Left lung (tissue), 4 donors: ENCODE measurements at regions not wholly inside any gene's neighbourhood (a gene's known extent, or its start where the extent isn't known, plus 50 kb on each side); places are given as distances from the start of the nearest gene placed in this dataset.

Source experiments
- ATAC-seq: fragments of 200-7000 bp; cut with Tn5 transposase; one replicate; pipeline ENCODE4 v1.9.1; 2020; ENCODE audit warnings: moderate library complexity
- DNase-seq, 4 donors: peaks; one replicate each; pipeline ENCODE4 v3.0.0-alpha.2; 2013 to 2020
- H3K27ac ChIP-seq, 2 donors: fragments of 200-600 bp; sonication (generic) in 1 of 2; one replicate each; pipeline versions ENCODE4 v1.5.0 to v1.8.0; 2020 to 2021
- H3K27me3 ChIP-seq, 2 donors: fragments of 200-600 bp; sonication (generic) in 1 of 2; one replicate each; pipeline versions ENCODE4 v1.5.0 to v1.8.0; 2020 to 2021
- H3K36me3 ChIP-seq, 2 donors: fragments of 200-600 bp; sonication (generic) in 1 of 2; one replicate each; pipeline versions ENCODE4 v1.5.0 to v1.8.0; 2020 to 2021
- H3K4me1 ChIP-seq, 2 donors: fragments of 200-600 bp; one replicate each; pipeline ENCODE4 v1.8.0; 2021
- H3K4me3 ChIP-seq, 2 donors: fragments of 200-600 bp; sonication (generic) in 1 of 2; one replicate each; pipeline versions ENCODE4 v1.5.0 to v1.8.0; 2020 to 2021; ENCODE audit warnings: mild to moderate bottlenecking in 1 of 2
- H3K9me3 ChIP-seq, 2 donors: fragments of 200-600 bp; sonication (generic) in 1 of 2; one replicate each; pipeline versions ENCODE4 v1.5.0 to v1.8.0; 2020 to 2021
- CTCF ChIP-seq, 2 donors: fragments of 200-600 bp; sonication (generic) in 1 of 2; IDR thresholded peaks; one replicate each; pipeline versions ENCODE4 v1.5.0 to v1.8.0; 2021; ENCODE audit warnings: antibody characterized with exemption in 2 of 2
- intact Hi-C, 2 donors: fragments of 100-400 bp; cut with DNase I; formaldehyde crosslinking; loops; one replicate each; pipeline versions ENCODE4 v1.11.2 to v1.14.2; 2022
- donor health status: DM: no; HTN: yes; CAD: no.
- donor health status: DM: no; HTN: no; CAD: no.

GRCh38 chr13:54999399-54999907, 1970.8 kb downstream of the OLFM4 start:
- ATAC-seq (no peak), DNase-seq (no peak)
- Histone ChIP-seq H3K4me3 (no peak overlapping the region), H3K27ac (no peak overlapping the region), H3K4me1 (no peaks in the 10 kb centered on the region), H3K27me3 (no peaks in the 10 kb centered on the region), H3K36me3 (no peaks in the 10 kb centered on the region), H3K9me3 (no peaks in the 10 kb centered on the region)
- no peak for TF ChIP-seq CTCF (IDR thresholded peaks at IDR 0.05)
- intact Hi-C loops = no loop called here

- intact Hi-C loops = no loop called here
- ATAC-seq (no peak), DNase-seq (no peak)
- Histone ChIP-seq H3K27ac (no peak overlapping the region), H3K9me3 (peaks cover 0 to 4% of the 10 kb centered on the region in 2 donors), H3K4me1 (no peaks in the 10 kb centered on the region), H3K36me3 (no peaks in the 10 kb centered on the region), H3K4me3 (no peak overlapping the region), H3K27me3 (no peaks in the 10 kb centered on the region)
- no peak for TF ChIP-seq CTCF (IDR thresholded peaks at IDR 0.05)
These were observed 1971.4 kb downstream of the OLFM4 start for GRCh38 chr13:55000043-55000442.

- intact Hi-C loops = no loop called here
- peak in 1 of 4 donors; percentile 58 for DNase-seq
- Histone ChIP-seq H3K27ac (no peak overlapping the region), H3K4me1 (no peaks in the 10 kb centered on the region), H3K4me3 (no peak overlapping the region), H3K36me3 (no peaks in the 10 kb centered on the region), H3K9me3 (peaks cover 0 to 4% of the 10 kb centered on the region in 2 donors), H3K27me3 (no peaks in the 10 kb centered on the region)
- no peak for TF ChIP-seq CTCF (IDR thresholded peaks at IDR 0.05)
- no peak for ATAC-seq
These were observed 1972.2 kb downstream of the OLFM4 start for GRCh38 chr13:55000844-55001243.

GRCh38 chr13:55001881-55002280, 1973.3 kb downstream of the OLFM4 start:
- H3K27ac ChIP-seq = no peak overlapping the region
- no peak overlapping the region for H3K4me3 ChIP-seq
- no peaks in the 10 kb centered on the region for H3K27me3 ChIP-seq
- H3K9me3 ChIP-seq = peaks cover 0 to 4% of the 10 kb centered on the region in 2 donors
- DNase-seq (no peak), ATAC-seq (no peak)
- intact Hi-C loops = no loop called here
- no peak for TF ChIP-seq CTCF (IDR thresholded peaks at IDR 0.05)
- H3K36me3 ChIP-seq = no peaks in the 10 kb centered on the region
- no peaks in the 10 kb centered on the region for H3K4me1 ChIP-seq

- no peak for TF ChIP-seq CTCF (IDR thresholded peaks at IDR 0.05)
- intact Hi-C loops = no loop called here
- Histone ChIP-seq H3K36me3 (no peaks in the 10 kb centered on the region), H3K4me1 (no peaks in the 10 kb centered on the region), H3K27me3 (no peaks in the 10 kb centered on the region), H3K9me3 (peaks cover 0 to 9% of the 10 kb centered on the region in 2 donors), H3K27ac (no peak overlapping the region), H3K4me3 (no peak overlapping the region)
- ATAC-seq (no peak), DNase-seq (no peak)
These were observed 1979.1 kb downstream of the OLFM4 start for GRCh38 chr13:55007681-55008080.
